Tibial artery (tissue), 4 donors: ENCODE measurements at regions not wholly inside any gene's neighbourhood (a gene's known extent, or its start where the extent isn't known, plus 50 kb on each side); places are given as distances from the start of the nearest gene placed in this dataset.

ENCODE experiments used
- DNase-seq, 2 donors: peaks; one replicate each; pipeline ENCODE4 v3.0.0-alpha.2; 2019
- H3K27ac ChIP-seq, 2 donors: fragments of 200-600 bp; sonication (generic) in 1 of 2; 1 replicate in 1 of 2; 2 replicates in 1 of 2; pipeline ENCODE4 v1.5.1; 2018 to 2019; ENCODE audit warnings: mild to moderate bottlenecking in 1 of 2
- H3K27me3 ChIP-seq, 2 donors: fragments of 200-600 bp; sonication (generic) in 1 of 2; one replicate each; pipeline versions ENCODE4 v1.5.1 to v1.6.0; 2016 to 2019
- H3K36me3 ChIP-seq, 3 donors: fragments of 200-600 bp; sonication (generic) in 2 of 3; one replicate each; pipeline ENCODE4 v1.5.1; 2016 to 2019; ENCODE audit warnings: mild to moderate bottlenecking in 2 of 3
- H3K4me1 ChIP-seq, 4 donors: fragments of 200-600 bp; sonication (generic) in 2 of 4; 1 replicate in 3 of 4; 2 replicates in 1 of 4; pipeline ENCODE4 v1.5.1; 2016 to 2019
- H3K4me3 ChIP-seq, 2 donors: fragments of 200-600 bp; sonication (generic) in 1 of 2; 1 replicate in 1 of 2; 2 replicates in 1 of 2; pipeline ENCODE4 v1.5.1; 2018 to 2019; ENCODE audit warnings: mild to moderate bottlenecking in 2 of 2
- H3K9me3 ChIP-seq, 3 donors: fragments of 200-600 bp; sonication (generic) in 1 of 3; one replicate each; pipeline ENCODE4 v1.5.1; 2016 to 2019
- CTCF ChIP-seq, 2 experiments: fragments of 200-600 bp in 1 of 2; fragments of 450-650 bp in 1 of 2; IDR thresholded peaks; one replicate each; pipeline ENCODE4 v1.5.1; 2017 to 2019; ENCODE audit warnings: antibody characterized with exemption in 2 of 2, mild to moderate bottlenecking in 1 of 2, moderate library complexity in 1 of 2
- intact Hi-C: fragments of 100-400 bp; cut with DNase I; formaldehyde crosslinking; loops from one replicate; pipeline ENCODE4 v1.15.0; 2023; ENCODE audit warnings: low total_unique reads

GRCh38 chr5:174925586-174925985 is 201.2 kb downstream of the MSX2 start:
- Histone ChIP-seq H3K9me3 (no peaks in the 10 kb centered on the region), H3K27me3 (no peaks in the 10 kb centered on the region), H3K4me1 (no peaks in the 10 kb centered on the region), H3K27ac (no peak overlapping the region), H3K4me3 (no peak overlapping the region), H3K36me3 (no peaks in the 10 kb centered on the region)
- no peak for TF ChIP-seq CTCF (IDR thresholded peaks at IDR 0.05)
- DNase-seq: no peak
- intact Hi-C loops: no loop called here

- no peak overlapping the region for H3K4me3 ChIP-seq
- no peaks in the 10 kb centered on the region for H3K27me3 ChIP-seq
- no peaks in the 10 kb centered on the region for H3K4me1 ChIP-seq
- intact Hi-C loops: no loop called here
- no peak for TF ChIP-seq CTCF (IDR thresholded peaks at IDR 0.05)
- DNase-seq: no peak
- H3K9me3 ChIP-seq: no peaks in the 10 kb centered on the region
- H3K27ac ChIP-seq: no peak overlapping the region
- no peaks in the 10 kb centered on the region for H3K36me3 ChIP-seq
Observed at GRCh38 chr5:174922955-174923354, 198.6 kb downstream of the MSX2 start.

- no peak for TF ChIP-seq CTCF (IDR thresholded peaks at IDR 0.05)
- no peaks in the 10 kb centered on the region for H3K27me3 ChIP-seq
- no peaks in the 10 kb centered on the region for H3K36me3 ChIP-seq
- DNase-seq: no peak
- no peak overlapping the region for H3K27ac ChIP-seq
- intact Hi-C loops: no loop called here
- H3K4me1 ChIP-seq: no peaks in the 10 kb centered on the region
- no peaks in the 10 kb centered on the region for H3K9me3 ChIP-seq
- no peak overlapping the region for H3K4me3 ChIP-seq
Observed at GRCh38 chr5:174920906-174921550, 196.6 kb downstream of the MSX2 start.

GRCh38 chr5:174919351-174919750 is 195.0 kb downstream of the MSX2 start:
- intact Hi-C loops: no loop called here
- no peak for DNase-seq
- no peaks in the 10 kb centered on the region for H3K36me3 ChIP-seq
- no peak overlapping the region for H3K4me3 ChIP-seq
- TF ChIP-seq CTCF (IDR thresholded peaks at IDR 0.05): no peak
- H3K4me1 ChIP-seq: no peaks in the 10 kb centered on the region
- no peaks in the 10 kb centered on the region for H3K9me3 ChIP-seq
- H3K27me3 ChIP-seq: peaks cover 0 to 5% of the 10 kb centered on the region in 2 donors
- no peak overlapping the region for H3K27ac ChIP-seq

- no peaks in the 10 kb centered on the region for H3K4me1 ChIP-seq
- DNase-seq: no peak
- no peak overlapping the region for H3K27ac ChIP-seq
- intact Hi-C loops: no loop called here
- peaks cover 0 to 5% of the 10 kb centered on the region in 2 donors for H3K27me3 ChIP-seq
- H3K4me3 ChIP-seq: no peak overlapping the region
- H3K36me3 ChIP-seq: no peaks in the 10 kb centered on the region
- TF ChIP-seq CTCF (IDR thresholded peaks at IDR 0.05): no peak
- H3K9me3 ChIP-seq: no peaks in the 10 kb centered on the region
Observed at GRCh38 chr5:174918655-174919054, 194.3 kb downstream of the MSX2 start.
